GM12878 (cell line): ENCODE measurements at regions not wholly inside any gene's neighbourhood (a gene's known extent, or its start where the extent isn't known, plus 50 kb on each side); places are given as distances from the start of the nearest gene placed in this dataset.

Experiments used
- CEBPB ChIP-seq, 2 experiments: fragments of 150-350 bp in 1 of 2; IDR thresholded peaks; 2 replicates each; pipeline ENCODE4 v1.6.1; 2012 to 2014; ENCODE audit warnings: low read depth in 2 of 2, low read length in 2 of 2, borderline replicate concordance in 1 of 2, inconsistent platforms in 1 of 2
- CTCF ChIP-seq, 3 experiments: IDR thresholded peaks in 2 of 3; conservative IDR thresholded peaks in 1 of 3; 2 replicates each; pipeline ENCODE4 v1.5.1; 2011; ENCODE audit warnings: low read depth in 3 of 3, low read length in 3 of 3, mild to moderate bottlenecking in 3 of 3, control low read depth in 2 of 3, moderate library complexity in 2 of 3, inconsistent platforms in 1 of 3, mixed read lengths in 1 of 3; ENCODE audit not compliant: control insufficient read depth in 2 of 3, insufficient read depth in 1 of 3; ENCODE audit errors: extremely low read depth in 1 of 3
- POLR2AphosphoS5 ChIP-seq: IDR thresholded peaks from 2 replicates; pipeline ENCODE4 v1.6.1; 2011; ENCODE audit warnings: mild to moderate bottlenecking, low read length, inconsistent platforms
- RAD21 ChIP-seq: IDR thresholded peaks from 2 replicates; pipeline ENCODE4 v1.6.1; 2011; ENCODE audit warnings: mild to moderate bottlenecking, low read depth, low read length, moderate library complexity; ENCODE audit not compliant: insufficient read depth

DNA sequence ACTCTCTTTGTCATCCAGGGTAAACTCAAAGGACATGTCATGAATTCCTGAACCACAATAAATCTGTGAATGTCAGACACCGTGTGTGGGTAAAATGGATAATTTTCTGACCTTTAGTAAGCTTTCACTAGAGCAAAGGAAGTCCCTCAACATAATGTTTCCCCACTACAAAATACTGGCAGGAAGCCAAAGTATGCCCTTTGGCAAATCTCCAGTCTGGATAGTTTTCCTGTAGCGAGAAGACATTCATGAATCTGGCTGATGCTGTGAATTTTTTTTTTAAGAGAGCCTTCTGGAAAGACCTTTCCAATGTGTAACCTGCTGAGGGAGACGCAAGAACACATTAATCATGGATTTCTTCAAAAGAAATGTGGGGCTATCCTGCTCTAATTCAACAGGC, 389.6 kb upstream of the DDHD1 start:
- TF ChIP-seq RAD21, result no peak
- TF ChIP-seq CTCF (IDR thresholded peaks at IDR 0.05 in 2 of 3, conservative IDR thresholded peaks at IDR 0.05 in 1 of 3; ENCODE audit: control insufficient read depth in 2 of 3, extremely low read depth in 1 of 3, insufficient read depth in 1 of 3, low read depth in 3 of 3, low read length in 3 of 3), result 0 out of 6 replicates have a peak, but pooled peaks of 1 of the 3 experiments have one; percentile 1
- TF ChIP-seq CEBPB (IDR thresholded peaks at IDR 0.05; ENCODE audit: borderline replicate concordance in 1 of 2, low read depth in 2 of 2, low read length in 2 of 2), result no peak
- TF ChIP-seq POLR2AphosphoS5, result no peak
